DMS79 treated with DMSO at 0.1 percent for 48 hours (cell line): ENCODE measurements at regions not wholly inside any gene's neighbourhood (a gene's known extent, or its start where the extent isn't known, plus 50 kb on each side); places are given as distances from the start of the nearest gene placed in this dataset.

ENCODE experiments used
- DNase-seq: peaks from one replicate; lab custom pipeline; 2025; lab: John Stamatoyannopoulos, UW

- DNase-seq = no peak
These were observed 418.2 kb downstream of the GABRG2 start for GRCh38 chr5:162485666-162486292.

DNA sequence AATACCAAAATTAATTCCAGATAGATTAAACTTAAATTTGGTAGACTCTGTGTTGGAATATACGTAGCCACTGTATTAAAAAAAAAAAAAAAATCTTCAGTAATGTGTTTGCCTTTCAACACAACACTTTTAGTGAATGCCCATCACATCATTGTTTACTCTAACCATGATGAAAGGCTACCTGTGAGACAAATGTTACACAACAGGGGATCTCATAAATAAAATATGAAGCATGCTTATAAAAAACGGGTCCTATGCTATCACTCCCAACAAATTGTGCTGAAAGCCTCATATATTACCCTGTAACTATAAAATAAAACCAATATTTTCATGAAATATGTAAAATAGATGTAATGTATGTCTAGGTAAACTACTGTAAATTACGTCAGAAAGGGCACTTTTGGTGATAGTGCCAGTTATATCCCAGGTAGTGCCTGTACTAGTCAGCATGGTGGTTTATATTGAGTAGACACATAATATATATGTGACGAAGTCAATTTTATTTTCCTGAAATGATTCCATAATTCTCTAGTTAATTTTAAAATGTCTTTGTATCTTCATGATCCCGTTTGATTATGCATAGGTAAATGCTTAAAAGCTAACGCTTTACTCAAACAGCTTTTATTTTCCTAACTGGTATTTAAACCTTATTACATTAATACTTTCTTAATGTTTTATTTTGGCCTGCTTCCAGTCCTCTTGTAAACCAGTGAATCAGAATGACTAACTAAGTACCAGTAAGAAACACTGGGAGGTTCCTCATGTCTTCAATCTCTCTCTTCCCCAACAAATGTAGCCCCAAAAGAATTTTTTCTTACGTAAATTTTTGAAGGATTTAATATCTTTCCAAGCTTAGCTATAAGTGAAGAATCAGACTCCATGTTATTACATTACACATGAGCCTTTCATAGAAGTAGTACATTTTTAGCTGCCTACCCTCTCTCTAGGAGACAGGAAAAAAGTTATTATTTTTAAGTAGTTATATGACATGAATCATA lies 420.3 kb downstream of the GABRG2 start:
- DNase-seq = no peak

- DNase-seq = no peak
These were observed 428.7 kb downstream of the GABRG2 start for GRCh38 chr5:162496100-162496808.

GRCh38 chr5:162497455-162497854 lies 429.9 kb downstream of the GABRG2 start:
- no peak for DNase-seq

- no peak for DNase-seq
These were observed 435.2 kb downstream of the GABRG2 start for GRCh38 chr5:162502780-162503179.

GRCh38 chr5:162503796-162504195 lies 436.2 kb downstream of the GABRG2 start:
- no peak for DNase-seq

DNA sequence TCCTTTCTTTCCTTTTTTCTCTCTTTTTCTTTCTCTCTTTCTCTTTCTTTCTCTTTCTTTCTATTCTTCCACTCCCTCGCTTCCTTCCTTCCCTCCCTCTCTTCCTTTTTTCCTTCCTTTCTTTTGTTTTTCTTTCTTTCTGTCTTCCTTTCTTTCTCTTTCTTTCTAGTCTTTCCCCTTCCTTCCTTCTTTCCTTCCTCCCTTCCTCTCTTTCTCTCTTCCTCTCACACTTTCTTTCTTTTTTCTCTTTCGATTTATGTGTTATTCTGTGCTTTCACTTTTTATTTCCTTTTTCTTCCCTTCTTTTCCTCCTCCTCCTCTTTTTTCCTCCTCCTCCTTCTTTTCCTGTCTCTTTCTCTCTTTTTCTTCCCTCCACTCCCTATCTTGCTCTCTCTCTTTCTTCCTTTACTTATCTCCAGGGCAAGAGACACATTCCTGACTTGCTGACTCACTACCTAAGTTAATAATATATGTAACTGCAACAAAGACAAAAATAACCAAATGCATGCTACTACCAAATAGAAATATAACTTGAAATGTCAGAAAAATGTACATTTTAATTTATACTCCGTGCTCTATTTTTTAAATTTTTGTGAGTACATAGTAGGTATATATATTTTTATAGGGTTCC lies 445.5 kb downstream of the GABRG2 start:
- no peak for DNase-seq

DNA sequence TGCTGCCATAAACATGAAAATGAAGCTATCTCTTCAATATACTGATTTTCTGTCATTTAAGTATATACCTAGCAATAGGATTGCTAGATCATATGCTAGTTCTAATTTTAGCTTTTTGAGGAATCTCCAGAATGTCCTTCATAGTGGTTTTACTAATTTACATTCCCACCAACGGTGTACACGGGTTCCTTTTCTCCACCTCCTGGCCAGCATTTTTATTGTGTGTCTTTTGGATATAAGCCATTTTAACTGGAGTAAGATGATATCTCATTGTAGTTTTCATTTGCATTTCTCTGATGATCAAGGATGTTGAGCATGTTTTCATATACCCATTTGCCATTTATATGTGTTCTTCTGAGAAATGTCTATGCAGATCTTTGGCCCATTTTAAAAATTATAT lies 446.5 kb downstream of the GABRG2 start:
- no peak for DNase-seq

- no peak for DNase-seq
These were observed 453.3 kb downstream of the GABRG2 start for GRCh38 chr5:162520878-162521277.

DNA sequence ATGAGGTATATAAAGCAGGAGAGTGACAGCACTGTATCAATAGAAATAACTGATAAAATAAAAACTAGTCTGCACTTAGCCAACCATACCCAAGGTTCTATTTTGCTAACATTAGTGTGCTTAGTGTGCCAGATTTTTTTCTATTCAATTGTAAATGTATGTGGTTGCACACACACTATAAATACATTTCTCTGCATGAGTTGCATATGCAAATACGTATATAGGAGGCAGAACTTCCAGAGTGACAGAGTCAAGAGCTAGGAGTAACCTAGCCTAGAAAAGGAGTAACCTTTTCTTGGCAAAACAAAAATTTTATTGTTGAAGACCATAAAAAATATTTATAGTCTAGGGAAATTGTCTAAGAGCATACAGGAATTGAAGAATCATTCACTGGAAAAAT lies 461.6 kb downstream of the GABRG2 start:
- DNase-seq = no peak

DNA sequence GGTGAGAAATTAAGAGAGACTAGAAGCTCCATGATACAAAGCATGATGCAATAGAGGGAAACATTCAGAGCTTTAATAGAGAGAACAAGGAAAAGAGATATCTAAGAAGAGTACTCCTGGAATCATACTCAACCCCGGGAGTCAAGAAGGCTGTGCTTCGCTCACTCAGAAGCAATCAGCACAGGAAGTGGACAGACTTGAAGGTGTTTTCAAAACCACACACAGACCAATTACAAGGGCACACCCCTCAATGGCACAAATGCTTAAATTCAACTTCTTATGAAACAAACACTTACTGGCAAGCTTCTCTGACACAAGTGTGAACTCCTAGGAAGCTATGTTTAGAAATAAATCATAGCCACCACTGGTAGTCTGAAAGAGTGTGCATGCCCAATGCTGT lies 462.3 kb downstream of the GABRG2 start:
- no peak for DNase-seq

DNA sequence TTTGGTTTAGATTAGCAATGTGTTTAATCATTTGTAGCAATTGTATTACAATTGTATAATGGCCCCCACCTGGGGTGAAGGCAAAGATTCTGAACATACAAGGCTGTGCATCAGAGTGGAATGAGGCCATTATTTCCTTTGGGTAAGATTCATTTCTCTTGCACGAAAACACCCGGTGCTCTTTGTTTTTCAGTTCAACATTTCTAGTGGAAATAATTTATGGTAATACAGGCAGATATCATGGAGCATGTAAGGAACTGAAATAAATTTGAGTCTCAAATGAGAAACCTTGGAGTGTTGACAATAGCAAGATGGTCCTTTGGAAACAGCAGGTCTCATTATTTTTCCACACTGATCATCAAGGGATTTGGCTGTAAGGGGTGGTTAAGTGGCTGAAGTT lies 475.9 kb downstream of the GABRG2 start:
- no peak for DNase-seq

GRCh38 chr5:162544905-162545304 lies 477.3 kb downstream of the GABRG2 start:
- DNase-seq = no peak

- DNase-seq = no peak
These were observed 482.7 kb downstream of the GABRG2 start for GRCh38 chr5:162550236-162550635.

DNA sequence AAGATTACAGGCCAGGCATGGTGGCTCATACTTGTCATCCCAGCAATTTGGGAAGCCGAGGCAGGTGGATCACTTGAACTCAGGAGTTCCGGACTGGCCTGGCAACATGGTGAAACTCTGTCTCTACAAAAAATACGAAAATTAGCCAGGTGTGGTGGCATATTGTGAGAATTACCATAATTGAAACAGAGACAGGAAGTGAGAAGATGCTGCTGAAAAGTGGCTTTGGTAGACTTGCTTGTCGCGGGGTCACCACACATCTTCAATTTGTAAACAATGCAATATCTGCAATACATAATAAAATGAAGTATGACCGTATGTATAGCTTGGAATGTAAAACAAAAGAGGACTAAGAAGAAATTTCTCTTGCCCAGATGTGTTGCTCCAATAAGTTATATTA lies 490.5 kb downstream of the GABRG2 start:
- no peak for DNase-seq

DNA sequence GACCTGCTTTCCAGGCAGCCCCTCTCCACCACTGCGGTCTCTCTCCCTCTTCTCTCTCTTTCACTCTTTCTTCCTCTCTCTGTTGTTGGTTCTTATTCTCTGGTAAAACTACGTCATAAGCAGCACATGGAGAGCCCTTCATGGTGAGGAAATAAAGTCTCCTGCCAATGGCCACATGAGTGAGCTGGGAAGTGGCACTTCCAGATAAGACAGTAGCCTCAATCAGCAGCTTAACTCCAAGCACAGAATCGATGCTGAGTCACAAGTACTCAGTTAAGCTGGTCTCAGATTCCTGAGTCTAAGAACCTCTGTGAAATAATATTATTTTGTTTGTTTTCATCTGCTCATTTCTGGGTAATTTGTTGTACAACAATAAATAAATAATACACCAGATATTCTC lies 500.1 kb downstream of the GABRG2 start:
- no peak for DNase-seq

DNA sequence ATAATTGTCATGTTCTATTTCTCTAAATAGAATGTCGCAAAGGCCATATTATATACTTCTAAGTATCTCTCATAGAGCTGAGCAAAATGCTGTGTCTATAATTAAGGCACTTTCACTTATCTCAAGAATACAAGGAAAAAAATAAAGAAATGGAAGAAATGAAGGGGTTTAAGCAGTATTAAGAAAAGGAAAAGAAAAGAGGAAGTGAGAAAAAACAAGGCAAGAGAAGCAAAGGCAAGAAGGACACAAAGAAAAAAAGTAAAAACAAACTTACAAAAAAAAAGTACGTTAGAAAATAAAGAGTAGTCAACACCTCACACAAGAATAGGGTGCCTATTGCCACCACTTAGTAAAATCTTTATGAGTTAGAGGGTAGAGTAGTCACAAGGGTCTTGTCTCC lies 506.2 kb downstream of the GABRG2 start:
- DNase-seq = no peak

GRCh38 chr5:162591724-162592123 lies 524.2 kb downstream of the GABRG2 start:
- no peak for DNase-seq

- no peak for DNase-seq
These were observed 526.3 kb downstream of the GABRG2 start for GRCh38 chr5:162593881-162594280.

- no peak for DNase-seq
These were observed 536.0 kb downstream of the GABRG2 start for GRCh38 chr5:162603443-162604070.

DNA sequence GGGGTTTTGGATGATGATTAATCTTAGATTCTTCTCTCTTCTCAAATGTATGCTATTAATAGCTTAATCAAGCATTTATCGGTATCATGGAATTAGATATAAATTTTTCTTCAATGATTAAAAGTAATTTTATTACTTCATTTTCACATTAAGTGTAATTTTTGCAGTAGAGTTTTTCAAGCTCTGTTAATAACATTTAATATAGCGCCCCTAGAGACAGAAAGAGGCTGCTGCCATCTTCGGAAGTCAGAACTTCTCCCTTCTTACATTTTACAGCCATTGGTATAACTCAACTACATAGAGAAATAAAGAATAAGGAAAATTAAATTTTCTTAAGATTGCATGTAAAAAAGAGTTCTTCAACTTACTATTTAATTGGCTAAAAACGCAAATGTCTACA lies 540.3 kb downstream of the GABRG2 start:
- DNase-seq = no peak
